HG03108 (cell line): ENCODE measurements at regions not wholly inside any gene's neighbourhood (a gene's known extent, or its start where the extent isn't known, plus 50 kb on each side); places are given as distances from the start of the nearest gene placed in this dataset.
"Not testable (repeated sequence)": the region's sequence is repeated elsewhere in the genome, so short reads cannot be mapped to it uniquely, and the experiment has no call there.

ENCODE experiments used
- ATAC-seq: cut with Tn5 transposase; IDR thresholded peaks from one replicate; pipeline ENCODE4 v1.9.1; 2021; ENCODE audit warnings: moderate library complexity; ENCODE audit not compliant: unreplicated experiment

DNA sequence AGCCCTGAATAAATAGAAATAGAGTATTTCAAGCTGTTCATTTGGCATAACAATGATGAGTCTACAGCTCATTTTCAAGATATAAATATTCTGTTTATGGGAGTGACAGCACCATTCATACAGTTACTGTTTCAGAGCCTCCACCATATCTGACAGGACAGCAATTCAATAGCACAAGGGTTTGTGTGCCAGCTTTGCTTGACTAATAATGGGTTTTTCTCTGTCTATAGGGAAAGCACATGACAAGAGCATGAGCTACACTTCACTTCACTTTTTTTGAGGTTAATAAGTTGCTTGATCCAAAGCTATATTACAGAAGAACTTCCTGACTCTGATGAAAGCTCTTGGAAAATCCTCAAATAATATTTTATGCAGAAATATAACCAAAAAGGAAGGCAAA, 297.1 kb downstream of the RPIA start:
- ATAC-seq = not testable (repeated sequence)

GRCh38 chr2:88992819-88993218, 301.3 kb downstream of the RPIA start:
- ATAC-seq = not testable (repeated sequence)

GRCh38 chr2:88994856-88995255, 303.4 kb downstream of the RPIA start:
- ATAC-seq = not testable (repeated sequence)

GRCh38 chr2:88996588-88996987, 305.1 kb downstream of the RPIA start:
- not testable (repeated sequence) for ATAC-seq

DNA sequence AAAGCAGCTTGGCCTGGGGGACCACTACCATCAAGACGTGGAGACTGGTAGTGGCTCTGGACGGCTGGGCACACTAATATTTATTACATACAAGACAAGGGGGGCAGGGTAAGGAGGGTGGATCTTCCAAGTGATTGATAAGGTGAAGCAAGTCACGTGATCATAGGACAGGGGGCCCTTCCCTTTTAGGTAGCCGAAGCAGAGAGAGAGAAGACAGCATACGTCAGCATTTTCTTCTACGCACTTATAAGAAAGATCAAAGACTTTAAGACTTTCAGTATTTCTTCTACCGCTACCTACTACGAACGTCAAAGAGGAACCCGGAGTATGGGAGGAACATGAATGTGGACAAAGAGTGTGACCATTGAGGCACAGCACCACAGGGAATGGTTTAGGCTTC, 307.9 kb downstream of the RPIA start:
- ATAC-seq = no peak

- no peak for ATAC-seq
These were observed 308.8 kb downstream of the RPIA start for GRCh38 chr2:89000235-89000634.

DNA sequence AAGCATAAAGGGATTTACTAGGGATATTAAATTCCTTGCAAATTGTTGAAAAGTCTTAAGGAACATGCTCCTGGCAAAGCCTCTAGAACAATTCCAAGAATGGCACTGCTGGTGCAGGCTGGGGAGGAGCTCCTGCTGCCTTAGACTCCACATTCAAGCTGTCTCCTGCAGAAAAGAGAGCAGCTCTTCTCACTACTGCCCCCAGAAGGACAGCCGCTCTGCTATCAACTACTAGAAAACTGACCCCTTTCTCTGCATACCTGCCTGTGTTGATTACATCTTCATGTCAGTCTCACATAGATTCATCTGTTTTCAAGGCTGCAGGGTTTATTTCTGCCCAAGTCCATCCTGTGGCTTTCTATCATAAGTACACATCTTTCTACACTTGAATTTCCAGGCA, 312.8 kb downstream of the RPIA start:
- not testable (repeated sequence) for ATAC-seq

DNA sequence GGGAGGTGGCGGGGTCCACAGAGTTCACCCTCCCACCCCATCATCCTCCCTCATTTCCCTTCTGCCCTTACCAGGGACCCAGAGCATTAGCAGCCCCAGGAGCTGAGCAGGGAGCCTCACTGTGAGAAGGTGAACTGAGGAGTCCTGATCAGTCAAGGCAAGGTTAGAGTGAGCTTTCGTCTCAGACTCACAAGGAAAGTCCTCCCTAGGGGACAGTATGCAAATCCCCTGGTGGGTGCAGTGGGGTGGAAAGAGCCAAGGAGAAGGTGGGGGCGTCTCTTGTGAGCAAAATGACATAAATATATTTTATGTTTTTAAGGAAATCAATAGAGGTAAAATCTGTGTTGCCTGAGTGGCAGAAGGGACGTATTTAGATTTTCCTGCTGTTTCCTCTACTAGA, 329.1 kb downstream of the RPIA start:
- ATAC-seq = not testable (repeated sequence)

- not testable (repeated sequence) for ATAC-seq
These were observed 334.8 kb downstream of the RPIA start for GRCh38 chr2:89026296-89026695.

DNA sequence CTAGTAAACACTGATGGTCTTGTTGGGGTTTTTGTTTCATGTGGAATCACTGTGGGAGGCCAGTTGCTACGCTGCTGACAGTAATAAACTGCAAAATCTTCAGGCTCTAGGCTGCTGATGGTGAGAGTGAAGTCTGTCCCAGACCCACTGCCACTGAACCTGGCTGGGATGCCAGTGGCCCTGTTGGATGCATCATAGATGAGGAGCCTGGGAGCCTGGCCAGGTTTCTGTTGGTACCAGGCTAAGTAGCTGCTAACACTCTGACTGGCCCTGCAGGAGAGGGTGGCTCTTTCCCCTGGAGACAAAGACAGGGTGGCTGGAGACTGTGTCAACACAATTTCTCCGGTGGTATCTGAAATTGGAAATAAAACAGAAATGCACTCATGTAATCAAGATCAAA, 335.6 kb downstream of the RPIA start:
- ATAC-seq = not testable (repeated sequence)

DNA sequence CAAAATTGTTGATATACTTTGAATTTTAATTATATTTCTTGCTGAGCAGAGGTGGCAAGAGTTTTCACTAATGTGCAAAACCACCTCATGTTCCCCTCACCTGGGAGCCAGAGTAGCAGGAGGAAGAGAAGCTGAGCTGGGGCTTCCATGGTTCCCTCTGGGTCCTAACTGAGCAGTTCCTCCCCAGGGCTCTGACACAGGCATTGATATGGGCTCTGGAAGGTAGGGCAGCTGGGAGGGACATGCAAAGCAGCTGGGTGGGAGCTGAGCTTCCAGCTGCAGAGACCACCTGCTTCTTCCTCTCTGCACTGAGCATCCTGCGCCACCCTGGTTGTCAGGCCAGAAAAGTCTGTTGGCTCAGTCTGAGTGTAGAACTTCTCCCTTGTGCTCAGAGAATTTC, 336.1 kb downstream of the RPIA start:
- not testable (repeated sequence) for ATAC-seq

GRCh38 chr2:89029257-89029656, 337.8 kb downstream of the RPIA start:
- ATAC-seq = not testable (repeated sequence)

- ATAC-seq = not testable (repeated sequence)
These were observed 356.9 kb downstream of the RPIA start for GRCh38 chr2:89048138-89049066.

DNA sequence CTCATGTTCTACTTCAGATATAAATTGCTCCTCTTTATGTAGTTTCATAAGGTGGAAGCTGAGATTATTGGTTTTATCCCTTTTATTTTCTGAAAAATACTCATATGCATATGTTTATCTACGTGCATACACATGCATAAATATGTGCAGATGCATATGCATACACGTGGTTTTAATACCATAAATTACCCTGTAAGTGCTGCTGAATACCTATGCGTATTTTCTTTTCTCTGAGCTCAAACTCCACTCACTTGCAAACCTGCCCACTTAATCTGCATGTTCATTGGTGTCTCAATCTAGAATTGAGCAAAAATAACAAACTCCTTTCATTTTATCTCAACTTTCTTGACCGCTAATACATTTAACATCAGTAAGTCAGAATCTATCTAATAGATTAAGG, 367.1 kb downstream of the RPIA start:
- ATAC-seq = not testable (repeated sequence)

GRCh38 chr2:89061174-89061573, 369.7 kb downstream of the RPIA start:
- ATAC-seq = not testable (repeated sequence)

DNA sequence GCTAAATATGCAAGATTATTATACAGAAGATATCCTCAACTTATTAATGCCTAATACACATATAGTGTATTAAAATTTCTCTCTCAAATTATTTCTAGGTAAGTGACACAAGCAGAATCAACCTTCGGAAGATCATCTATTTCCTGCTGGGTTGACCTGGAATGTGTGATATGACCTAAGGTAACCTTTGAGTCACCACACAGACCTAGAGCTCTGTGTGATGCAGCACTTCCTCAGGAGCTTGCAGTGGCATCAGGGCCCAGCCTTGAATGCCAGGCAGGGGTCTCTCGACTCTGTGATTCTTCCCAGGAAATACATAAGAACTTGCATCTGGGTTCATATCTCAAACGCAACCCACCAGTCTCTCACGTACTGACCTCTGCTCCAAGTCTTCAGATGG, 385.3 kb downstream of the RPIA start:
- ATAC-seq = not testable (repeated sequence)

- ATAC-seq = not testable (repeated sequence)
These were observed 401.4 kb downstream of the RPIA start for GRCh38 chr2:89092911-89093310.

DNA sequence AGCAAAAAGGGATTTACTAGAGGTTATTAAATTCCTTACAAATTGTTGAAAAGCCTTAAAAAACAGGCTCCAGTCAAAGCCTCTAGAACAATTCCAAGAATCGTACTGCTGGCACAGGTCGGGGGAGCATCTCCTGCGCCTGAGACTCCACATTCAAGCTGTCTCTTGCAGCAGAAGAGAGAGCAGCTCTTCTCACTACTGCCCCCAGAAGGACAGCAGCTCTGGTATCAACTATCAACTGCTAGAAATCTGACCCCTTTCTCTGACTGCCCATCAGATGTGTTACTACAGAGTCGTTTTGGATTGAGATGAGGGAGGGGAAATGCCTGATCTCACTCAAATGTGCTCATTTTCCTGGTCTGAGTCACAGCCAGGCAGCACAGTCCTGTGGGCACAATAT, 403.6 kb downstream of the RPIA start:
- ATAC-seq = not testable (repeated sequence)

GRCh38 chr2:89102587-89102986, 411.1 kb downstream of the RPIA start:
- not testable (repeated sequence) for ATAC-seq

DNA sequence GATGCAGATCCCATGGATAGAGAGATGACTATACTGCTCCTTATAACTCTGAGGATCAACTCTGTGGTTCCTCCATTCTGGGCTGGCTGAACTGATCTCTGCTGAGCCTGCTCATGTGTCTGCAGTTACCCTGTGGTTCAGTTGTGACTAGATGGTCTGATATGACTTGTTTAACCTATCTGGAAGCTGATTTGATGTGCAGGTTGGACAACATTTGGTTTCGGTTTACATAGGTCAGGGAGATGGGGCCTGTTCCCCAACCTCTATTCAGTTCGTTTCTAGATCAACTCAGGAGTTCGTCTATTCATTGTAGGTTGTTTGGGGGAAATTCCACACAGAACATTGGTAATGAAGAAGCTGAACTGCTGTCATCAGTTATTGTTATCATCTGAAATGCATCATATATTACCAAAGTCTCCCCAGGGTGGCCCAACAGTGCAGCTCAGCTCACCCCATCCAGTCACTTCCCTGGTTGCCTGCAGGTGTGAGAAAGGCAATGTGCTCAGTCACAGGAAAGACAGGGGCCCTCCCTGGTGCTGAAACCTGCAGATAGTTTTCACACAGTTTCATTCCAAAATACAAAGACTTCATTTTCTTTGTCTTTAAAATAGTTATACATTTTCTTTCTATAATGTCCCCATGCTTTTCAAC, 415.0 kb downstream of the RPIA start:
- ATAC-seq = not testable (repeated sequence)

GRCh38 chr2:89112434-89112833, 421.0 kb downstream of the RPIA start:
- not testable (repeated sequence) for ATAC-seq

DNA sequence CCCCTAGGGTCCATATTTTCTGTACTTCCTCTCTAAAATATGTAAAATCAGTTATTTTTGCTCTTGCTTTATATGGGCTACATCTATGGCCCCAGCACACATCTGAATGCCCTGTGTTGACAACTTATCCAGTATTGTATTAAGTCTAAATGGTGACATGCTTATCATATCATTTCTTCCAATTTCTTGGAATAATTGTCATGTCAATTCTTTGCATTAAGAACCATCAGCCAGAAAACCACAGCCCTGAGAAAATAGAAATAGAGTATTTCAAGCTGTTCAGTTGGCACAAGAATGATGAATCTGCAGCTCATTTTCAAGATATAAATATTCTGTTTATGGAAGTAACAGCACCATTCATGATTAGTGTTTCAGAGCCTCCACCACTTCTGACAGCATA, 421.8 kb downstream of the RPIA start:
- not testable (repeated sequence) for ATAC-seq
